H1 (cell line): ENCODE measurements at regions not wholly inside any gene's neighbourhood (a gene's known extent, or its start where the extent isn't known, plus 50 kb on each side); places are given as distances from the start of the nearest gene placed in this dataset.

ENCODE experiments used
- CTBP2 ChIP-seq: IDR thresholded peaks from 2 replicates; pipeline ENCODE4 v1.7.0; 2011; ENCODE audit warnings: borderline replicate concordance, mild to moderate bottlenecking, moderate library complexity, mixed read lengths, low read length; ENCODE audit not compliant: insufficient read depth, insufficient read length
- NRF1 ChIP-seq: IDR thresholded peaks from 2 replicates; pipeline ENCODE4 v1.6.1; 2011; ENCODE audit warnings: mild to moderate bottlenecking, low read depth, low read length, improper control_type of control experiment

- no peak for TF ChIP-seq NRF1
- TF ChIP-seq CTBP2, result no peak
Measured at GRCh38 chr4:54954656-54955388, 170.6 kb downstream of the KDR start (continued).
